Testis (tissue), 2 donors: ENCODE measurements at regions not wholly inside any gene's neighbourhood (a gene's known extent, or its start where the extent isn't known, plus 50 kb on each side); places are given as distances from the start of the nearest gene placed in this dataset.
"Not testable (repeated sequence)": the region's sequence is repeated elsewhere in the genome, so short reads cannot be mapped to it uniquely, and the experiment has no call there.

Source experiments
- CTCF ChIP-seq, 3 experiments: fragments of 450-650 bp in 2 of 3; fragments of 200-600 bp in 1 of 3; sonication (generic) in 1 of 3; IDR thresholded peaks; one replicate each; pipeline ENCODE4 v1.5.1; 2016 to 2019; ENCODE audit warnings: antibody characterized with exemption in 3 of 3, mild to moderate bottlenecking in 2 of 3, moderate library complexity in 1 of 3
- POLR2A ChIP-seq: fragments of 450-650 bp; IDR thresholded peaks from one replicate; pipeline ENCODE4 v1.6.1; 2017; ENCODE audit warnings: antibody characterized with exemption, mild to moderate bottlenecking, moderate library complexity

DNA sequence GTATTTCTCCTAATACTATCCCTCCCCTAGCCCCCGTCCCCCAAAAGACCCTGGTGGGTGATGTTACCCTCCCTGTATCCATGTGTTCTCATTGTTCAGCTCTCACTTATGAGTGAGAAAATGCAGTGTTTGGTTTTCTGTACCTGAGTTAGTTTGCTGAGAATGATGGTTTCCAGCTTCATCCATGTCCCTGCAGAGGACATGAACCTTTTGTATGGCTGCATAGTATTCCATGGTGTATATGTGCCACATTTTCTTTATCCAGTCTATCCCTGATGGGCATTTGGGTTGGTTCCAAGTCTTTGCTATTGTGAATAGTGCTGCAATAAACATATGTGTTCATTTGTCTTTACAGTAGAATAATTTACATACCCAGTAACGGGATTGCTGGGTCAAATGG, 235.8 kb upstream of the NOCT start:
- not testable (repeated sequence) for TF ChIP-seq POLR2A; CTCF (IDR thresholded peaks at IDR 0.05)
